Heart right ventricle (tissue), 16 donors: ENCODE measurements at regions not wholly inside any gene's neighbourhood (a gene's known extent, or its start where the extent isn't known, plus 50 kb on each side); places are given as distances from the start of the nearest gene placed in this dataset.
A peak's percentile ranks its signal among the peaks of the same experiment; 100 is the strongest.
"Not testable (repeated sequence)": the region's sequence is repeated elsewhere in the genome, so short reads cannot be mapped to it uniquely, and the experiment has no call there.

Experiments used
- ATAC-seq, 8 donors: fragments of 200-7000 bp; cut with Tn5 transposase; one replicate each; pipeline ENCODE4 v1.9.1; 2020; ENCODE audit warnings: mild to moderate bottlenecking in 8 of 8, moderate library complexity in 8 of 8, moderate number of reproducible peaks in 1 of 8
- DNase-seq, 2 donors: peaks; one replicate each; pipeline ENCODE4 v3.0.0-alpha.2; 2020
- H3K27ac ChIP-seq, 10 donors: fragments of 200-600 bp; sonication (generic) in 2 of 10; one replicate each; pipeline versions ENCODE4 v1.5.0 to v1.8.0; 2020 to 2022; ENCODE audit warnings: mild to moderate bottlenecking in 3 of 10
- H3K27me3 ChIP-seq, 7 donors: fragments of 200-600 bp; one replicate each; pipeline ENCODE4 v1.8.0; 2021 to 2022; ENCODE audit warnings: mild to moderate bottlenecking in 2 of 7
- H3K36me3 ChIP-seq, 9 donors: fragments of 200-600 bp; sonication (generic) in 1 of 9; one replicate each; pipeline versions ENCODE4 v1.5.0 to v1.8.0; 2020 to 2022; ENCODE audit warnings: mild to moderate bottlenecking in 2 of 9
- H3K4me1 ChIP-seq, 9 donors: fragments of 200-600 bp; sonication (generic) in 1 of 9; one replicate each; pipeline versions ENCODE4 v1.5.0 to v1.8.0; 2020 to 2022; ENCODE audit warnings: mild to moderate bottlenecking in 4 of 9
- H3K4me3 ChIP-seq, 10 donors: fragments of 200-600 bp; sonication (generic) in 2 of 10; one replicate each; pipeline versions ENCODE4 v1.5.0 to v1.8.0; 2020 to 2022; ENCODE audit warnings: mild to moderate bottlenecking in 7 of 10, moderate library complexity in 2 of 10
- H3K9me3 ChIP-seq, 11 donors: fragments of 200-600 bp in 10 of 11; sonication (generic) in 2 of 11; one replicate each; pipeline versions ENCODE4 v1.5.0 to v1.8.0; 2013 to 2022; ENCODE audit warnings: mild to moderate bottlenecking in 2 of 11, control low read depth in 1 of 11, moderate library complexity in 1 of 11
- CTCF ChIP-seq, 9 donors: fragments of 200-600 bp; sonication (generic) in 2 of 9; IDR thresholded peaks; one replicate each; pipeline versions ENCODE4 v1.5.0 to v1.8.0; 2021 to 2022; ENCODE audit warnings: antibody characterized with exemption in 9 of 9, mild to moderate bottlenecking in 5 of 9, moderate library complexity in 1 of 9
- WGBS, 2 donors: extraction: QIAGEN DNeasy Blood & Tissue Kit; methylation state at CpG; one replicate each; pipeline ENCODE4 v1.1.7; 2013; ENCODE audit warnings: inconsistent platforms in 1 of 2; 5-methylcytosine and 5-hydroxymethylcytosine counted together
- intact Hi-C, 10 donors: fragments of 100-400 bp; cut with DNase I; formaldehyde crosslinking; loops; one replicate each; pipeline versions ENCODE4 v1.11.1 to v1.14.2; 2022
- donor health status: Arrhythmogenic right ventricular cardiomyopathy.
- donor health status: ischemic (EF 13 %, LVEDD 7.1; RV severe dilation, severe dysfunction).
- donor health status: healthy with polysubstance abuse.
- donor health status: DM: no; HTN: yes; CAD: no.
- donor health status: DM: no; HTN: no; CAD: no.
- donor health status: ischemic (EF 25% LVEDD 6.9; RV normal size, moderate dysfunction).
- donor health status: ischemic (EF 25% LVEDD 5.7; RV mildly dilated, moderate dysfunction).
- donor health status: healthy.
- donor health status: DM: yes; HTN: yes; CAD: no.
- donor health status: Ischemic cardiomyopathy.
- donor health status: ischemic (EF 35%, LVEDD 5.7; RV mildly dilated, moderate dysfunction).
- donor health status: nonischemic (EF 11% LVEDD 7.7; RV severe dilation, severe dysfunction).
- donor health status: DM: yes; HTN: yes; CAD: no.
- donor health status: PGD.
- donor health status: ischemic (EF 29% LVEDD 5.4; RV normal size, mild dysfunction).
- donor health status: nonischemic (EF 23%, LVEDD 6.1; RV moderate dilation, normal function).

GRCh38 chr12:9283346-9284095 lies 75.3 kb upstream of the PZP start:
- DNase-seq (peak; percentile 87 to 91), ATAC-seq (peak in 7 of 8 donors; percentile 94 to 100 (median 98))
- WGBS, 2 donors: 0 to 1% methylated on average over 11 to 33 of the region's 42 CpGs
- Histone ChIP-seq H3K4me1 (peaks cover 0 to 14% (median 5%) of the 10 kb centered on the region in 9 donors), H3K27ac (peak overlapping the region in 9 of 10 donors; percentile 39 to 84 (median 75)), H3K4me3 (peak overlapping the region; percentile 21 to 78 (median 56))
- intact Hi-C loops: loop anchor here in 1 of 10 donors (10.0 kb wide), 1 partner anchor 169 kb away; the partner anchor contains the start of gene A2M
- H3K27me3 ChIP-seq, H3K9me3 ChIP-seq, H3K36me3 ChIP-seq: not testable (repeated sequence)

DNA sequence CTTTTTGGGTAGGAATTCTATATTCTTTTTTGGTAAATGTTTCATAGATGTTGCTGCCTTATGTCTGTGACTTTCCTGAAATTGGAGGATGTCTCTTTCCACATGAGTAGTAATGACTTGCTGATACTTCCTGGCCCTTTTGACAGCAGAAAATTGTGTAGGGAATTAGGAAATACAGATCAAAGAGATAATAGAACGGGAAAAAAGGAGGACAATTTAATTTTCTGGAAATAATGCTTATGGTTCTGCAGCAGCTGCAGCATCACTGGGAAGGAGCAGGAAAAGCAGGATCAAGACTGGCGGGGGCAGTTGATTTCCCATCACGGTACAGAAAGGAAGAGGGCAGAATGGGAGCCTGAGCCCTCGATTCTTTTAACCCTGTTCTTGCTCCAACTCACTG lies 68.8 kb upstream of the PZP start:
- ATAC-seq (no peak), DNase-seq (no peak)
- Histone ChIP-seq H3K27me3 (no peaks in the 10 kb centered on the region), H3K9me3 (no peaks in the 10 kb centered on the region), H3K4me3 (no peak overlapping the region), H3K36me3 (no peaks in the 10 kb centered on the region), H3K27ac (no peak overlapping the region), H3K4me1 (no peaks in the 10 kb centered on the region)
- intact Hi-C loops: no loop called here
- no peak for TF ChIP-seq CTCF (IDR thresholded peaks at IDR 0.05)
- 48 to 49% methylated on average over 4 of the region's 4 CpGs for WGBS, 2 donors

DNA sequence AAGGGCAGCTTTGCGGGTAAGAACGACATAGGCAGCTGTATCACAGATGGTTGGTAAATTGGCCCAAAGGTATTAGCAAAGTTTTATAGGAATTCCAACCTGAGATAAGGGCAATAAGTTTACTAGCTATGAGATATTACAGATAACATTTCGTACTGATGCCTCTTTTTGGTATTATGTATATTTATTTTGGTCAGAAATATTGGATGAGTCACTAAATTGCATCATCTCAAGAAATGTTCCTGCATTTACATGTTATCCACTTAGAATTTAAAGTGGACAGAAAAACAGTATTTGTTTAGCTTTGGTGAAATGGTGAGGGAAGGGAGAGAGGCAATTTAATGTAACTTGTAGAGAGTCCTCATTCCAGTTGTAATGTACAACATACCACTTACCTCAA lies 65.1 kb upstream of the PZP start:
- no peak overlapping the region for H3K4me3 ChIP-seq
- intact Hi-C loops: no loop called here
- ATAC-seq: no peak

GRCh38 chr12:9271875-9272274 lies 63.7 kb upstream of the PZP start:
- no peak for TF ChIP-seq CTCF (IDR thresholded peaks at IDR 0.05)
- ATAC-seq (peak in 1 of 8 donors; percentile 44), DNase-seq (no peak)
- Histone ChIP-seq H3K4me1 (no peaks in the 10 kb centered on the region), H3K27me3 (no peaks in the 10 kb centered on the region), H3K4me3 (no peak overlapping the region), H3K36me3 (no peaks in the 10 kb centered on the region), H3K9me3 (no peaks in the 10 kb centered on the region), H3K27ac (no peak overlapping the region)
- 77 to 85% methylated on average over 1 of the region's 1 CpG for WGBS, 2 donors
- intact Hi-C loops: no loop called here

More for the DNA sequence above, 65.1 kb upstream of the PZP start:
- no peaks in the 10 kb centered on the region for H3K36me3 ChIP-seq
- no peak for TF ChIP-seq CTCF (IDR thresholded peaks at IDR 0.05)
- H3K27me3 ChIP-seq: no peaks in the 10 kb centered on the region
- WGBS, 2 donors: 67 to 87% methylated on average over 3 of the region's 3 CpGs
- DNase-seq: no peak
- no peak overlapping the region for H3K27ac ChIP-seq
- H3K4me1 ChIP-seq: no peaks in the 10 kb centered on the region
- H3K9me3 ChIP-seq: no peaks in the 10 kb centered on the region

DNA sequence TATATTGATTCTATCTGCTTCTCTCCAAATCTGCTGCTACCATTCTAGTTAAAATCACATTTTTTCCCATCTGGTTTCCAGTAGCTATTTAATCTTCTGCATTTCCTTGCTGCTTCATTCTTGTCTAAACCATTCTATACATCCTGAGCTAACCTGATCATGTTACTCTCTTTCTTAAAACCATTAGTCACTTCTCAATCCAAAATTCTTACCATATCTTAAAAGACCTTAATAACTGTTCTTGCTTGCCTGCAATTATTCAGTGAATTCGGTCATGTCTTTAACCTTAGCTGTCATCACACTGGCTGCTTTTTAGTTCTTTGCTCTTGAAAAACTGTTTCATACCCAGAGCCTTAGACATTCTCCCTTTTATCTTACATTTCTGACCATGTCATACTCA lies 56.4 kb upstream of the PZP start:
- DNase-seq: no peak
- intact Hi-C loops: no loop called here

More for the DNA sequence above, 56.4 kb upstream of the PZP start:
- WGBS, 2 donors: 60 to 63% methylated on average over 1 of the region's 1 CpG
- Histone ChIP-seq H3K27me3 (no peaks in the 10 kb centered on the region), H3K36me3 (no peaks in the 10 kb centered on the region), H3K4me1 (no peaks in the 10 kb centered on the region), H3K27ac (no peak overlapping the region), H3K9me3 (peaks cover 0 to 6% (median 0%) of the 10 kb centered on the region in 11 donors), H3K4me3 (no peak overlapping the region)
- no peak for ATAC-seq
- TF ChIP-seq CTCF (IDR thresholded peaks at IDR 0.05): no peak
